A172 (cell line): ENCODE measurements at regions not wholly inside any gene's neighbourhood (a gene's known extent, or its start where the extent isn't known, plus 50 kb on each side); places are given as distances from the start of the nearest gene placed in this dataset.
"Not testable (repeated sequence)": the region's sequence is repeated elsewhere in the genome, so short reads cannot be mapped to it uniquely, and the experiment has no call there.

Experiments used
- DNase-seq: peaks from one replicate; pipeline ENCODE4 v3.0.0-alpha.2; 2015; ENCODE audit warnings: low spot score

GRCh38 chr18:30929718-30930117, 112.8 kb downstream of the DSC3 start:
- no peak for DNase-seq

- no peak for DNase-seq
Observed at GRCh38 chr18:30929065-30929464, 113.5 kb downstream of the DSC3 start.

GRCh38 chr18:30927517-30928075, 114.9 kb downstream of the DSC3 start:
- no peak for DNase-seq

DNA sequence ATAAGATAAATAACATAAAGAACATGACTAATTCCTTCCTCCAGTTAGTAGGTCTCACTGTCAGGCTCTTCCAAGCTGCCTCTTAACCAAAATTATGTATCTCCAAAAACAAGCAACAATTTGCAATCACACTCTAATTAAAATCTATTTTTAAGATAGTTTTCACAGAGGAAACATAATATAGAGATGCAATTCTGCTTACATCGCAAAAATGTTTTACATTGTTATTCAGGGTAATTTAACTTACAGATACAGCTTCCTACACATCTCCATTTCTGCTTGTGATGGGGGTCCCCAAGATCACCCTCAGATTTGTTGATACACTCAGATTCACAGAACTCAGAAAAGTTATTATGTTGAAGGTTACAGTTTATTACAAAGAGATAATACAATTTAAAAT, 115.5 kb downstream of the DSC3 start:
- no peak for DNase-seq

- DNase-seq, result no peak
Observed at GRCh38 chr18:30925795-30926194, 116.7 kb downstream of the DSC3 start.

- DNase-seq, result no peak
Observed at GRCh38 chr18:30920757-30921156, 121.8 kb downstream of the DSC3 start.

DNA sequence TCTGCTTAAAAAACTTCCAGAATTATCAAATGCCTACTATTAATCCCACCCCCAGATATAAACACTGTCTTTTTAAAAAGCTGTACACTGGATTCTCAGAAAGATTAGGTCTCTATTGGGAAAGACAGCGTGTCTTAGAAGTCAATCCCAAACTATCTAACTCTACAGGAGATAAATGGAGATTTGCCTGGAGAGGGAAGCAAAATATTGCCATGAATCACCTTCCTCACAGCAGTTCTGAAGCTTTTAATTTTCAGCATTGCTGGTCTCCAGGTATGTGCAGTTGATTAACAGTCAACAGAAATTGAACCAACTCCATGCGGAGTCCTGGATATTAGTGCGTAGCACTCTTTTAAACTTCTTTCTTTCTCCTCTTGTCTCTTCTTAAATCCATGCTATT, 122.2 kb downstream of the DSC3 start:
- DNase-seq, result no peak

- DNase-seq, result no peak
Observed at GRCh38 chr18:30917651-30918050, 124.9 kb downstream of the DSC3 start.

- DNase-seq, result no peak
Observed at GRCh38 chr18:30915336-30915988, 127.1 kb downstream of the DSC3 start.

DNA sequence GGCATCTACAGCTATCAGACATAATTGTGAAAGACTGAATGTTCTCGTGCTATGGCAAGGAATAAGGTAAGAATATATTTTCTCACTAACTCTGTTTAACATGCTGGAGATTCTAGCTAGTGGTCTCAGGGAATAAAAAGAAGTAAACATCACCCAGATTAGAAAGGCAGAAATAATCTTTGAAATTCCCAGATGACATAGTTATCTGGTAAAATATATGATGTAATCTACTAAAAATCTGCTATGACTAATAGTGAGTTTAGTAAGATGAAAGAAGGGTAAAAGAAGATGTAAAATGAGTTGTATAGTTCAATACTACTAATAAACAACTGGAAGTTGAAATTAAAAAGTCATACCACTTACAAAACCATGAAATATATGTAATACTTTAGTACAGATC, 134.2 kb downstream of the DSC3 start:
- no peak for DNase-seq

GRCh38 chr18:30903566-30903965, 139.0 kb downstream of the DSC3 start:
- DNase-seq, result peak; percentile 34

GRCh38 chr18:30889519-30890301, 152.8 kb downstream of the DSC3 start:
- no peak for DNase-seq

- no peak for DNase-seq
Observed at GRCh38 chr18:30888344-30888743, 154.2 kb downstream of the DSC3 start.

GRCh38 chr18:30886998-30887397, 155.5 kb downstream of the DSC3 start:
- DNase-seq, result no peak

DNA sequence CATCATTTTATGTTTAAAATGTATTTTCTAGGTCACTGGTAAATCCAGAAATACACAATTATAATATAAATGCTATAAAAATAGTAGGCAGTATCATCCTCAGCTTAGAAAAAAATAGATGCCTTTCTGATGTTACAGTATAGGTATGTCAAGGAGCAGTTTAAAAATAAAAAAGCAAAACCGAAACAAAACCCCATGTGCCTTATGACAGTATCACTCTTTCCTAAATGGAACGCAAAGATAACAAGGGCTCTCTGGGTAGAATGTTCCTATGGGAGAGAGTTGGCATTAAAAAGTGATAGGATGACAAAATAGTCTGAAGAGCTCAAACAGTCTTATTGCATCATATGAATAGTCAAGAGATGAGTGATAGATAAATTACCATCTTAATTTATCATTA, 172.1 kb downstream of the DSC3 start:
- DNase-seq, result no peak

- DNase-seq, result no peak
Observed at GRCh38 chr18:30862900-30863299, 179.6 kb downstream of the DSC3 start.

- no peak for DNase-seq
Observed at GRCh38 chr18:30860741-30861140, 181.8 kb downstream of the DSC3 start.

DNA sequence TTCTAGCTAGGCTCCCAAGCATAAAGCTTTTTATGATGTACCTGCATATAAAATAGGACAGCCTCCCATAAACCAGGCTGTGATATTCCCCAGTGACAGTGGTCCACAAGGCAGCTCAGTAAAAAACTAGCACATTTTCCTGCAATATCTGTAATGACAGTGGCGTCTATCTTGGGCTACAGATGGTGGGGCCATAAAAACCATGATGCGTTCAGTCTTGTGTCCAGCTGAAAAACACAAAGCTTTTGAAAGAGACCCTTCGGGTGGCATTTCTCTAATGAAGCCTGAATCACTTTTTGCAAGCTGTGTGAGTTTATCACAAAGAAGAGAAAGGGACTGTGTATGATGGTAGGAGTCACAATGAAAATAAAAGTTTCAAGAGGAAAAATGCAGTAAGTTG, 183.5 kb downstream of the DSC3 start:
- DNase-seq, result no peak

DNA sequence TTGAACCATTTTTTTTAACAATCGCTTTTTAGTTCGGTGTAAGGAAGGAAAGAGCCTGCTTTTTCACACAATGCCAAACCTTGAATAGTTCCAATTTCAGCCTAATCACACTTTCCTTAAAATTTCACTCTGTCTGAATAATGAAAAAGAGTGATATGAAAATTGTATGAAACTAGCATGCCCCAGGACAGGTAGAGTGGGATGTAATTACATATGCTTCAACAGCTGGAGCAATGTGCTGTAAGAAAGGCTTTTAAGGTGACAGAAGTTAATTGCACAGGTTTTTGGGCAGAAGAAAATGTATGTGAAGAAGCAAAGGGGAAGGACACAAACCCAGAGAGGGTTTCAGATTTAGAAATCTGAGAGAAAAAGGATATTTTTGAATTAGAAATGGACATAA, 184.0 kb downstream of the DSC3 start:
- DNase-seq, result no peak

DNA sequence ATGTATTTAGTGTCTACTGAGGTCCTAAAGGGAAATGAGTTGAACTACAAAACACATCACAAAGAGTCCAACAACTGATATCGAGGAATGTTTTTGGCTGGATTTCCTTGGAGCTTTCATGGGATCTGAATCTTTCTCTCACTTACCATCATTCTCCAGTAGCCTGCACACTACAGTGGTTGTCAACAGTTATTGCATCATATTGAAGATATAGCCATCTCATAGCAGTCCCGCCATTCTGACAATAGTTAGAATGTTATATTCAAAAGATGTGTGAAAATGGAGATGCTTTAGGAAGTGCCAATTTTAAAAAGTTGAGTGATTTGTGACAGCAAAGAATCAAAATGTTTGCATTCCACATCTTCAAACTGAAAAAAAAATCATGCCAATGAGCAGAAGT, 186.8 kb downstream of the DSC3 start:
- no peak for DNase-seq

DNA sequence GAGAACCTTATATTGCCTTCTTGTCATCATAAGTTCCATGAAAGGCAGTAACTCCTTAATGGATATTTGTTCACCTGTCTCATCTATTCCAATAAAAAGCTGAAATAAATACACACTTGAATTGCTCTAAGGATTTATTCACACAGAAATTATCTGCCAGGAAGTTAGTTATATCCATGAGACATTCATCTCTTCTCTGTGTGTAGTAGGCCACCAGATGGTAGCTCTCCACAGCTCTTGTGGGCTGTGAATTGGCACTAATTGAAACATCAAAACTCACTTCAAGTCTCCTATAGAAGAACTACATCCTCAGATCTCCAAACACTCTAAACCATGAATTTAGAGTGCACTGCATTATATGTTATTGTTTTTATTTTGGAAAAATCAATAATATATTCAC, 189.6 kb downstream of the DSC3 start:
- no peak for DNase-seq

DNA sequence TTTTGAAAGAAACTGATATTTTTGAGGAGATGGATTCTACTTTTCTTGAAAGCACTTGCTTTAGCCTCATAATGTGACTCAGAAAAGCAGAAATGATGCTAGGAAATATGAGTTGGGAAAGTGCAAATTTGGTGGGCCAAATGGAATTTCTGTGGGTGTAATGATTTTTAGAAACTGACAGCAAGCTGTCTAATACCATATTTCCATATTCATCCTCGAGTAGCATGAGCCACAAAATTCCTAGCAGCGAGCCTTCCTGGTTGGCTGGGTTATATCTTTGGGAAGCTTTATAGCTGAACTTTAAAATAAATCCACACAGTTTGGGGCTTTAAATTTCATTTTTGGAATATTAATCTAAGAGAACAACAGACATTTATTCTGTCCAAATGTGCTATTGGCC, 190.0 kb downstream of the DSC3 start:
- DNase-seq, result no peak

DNA sequence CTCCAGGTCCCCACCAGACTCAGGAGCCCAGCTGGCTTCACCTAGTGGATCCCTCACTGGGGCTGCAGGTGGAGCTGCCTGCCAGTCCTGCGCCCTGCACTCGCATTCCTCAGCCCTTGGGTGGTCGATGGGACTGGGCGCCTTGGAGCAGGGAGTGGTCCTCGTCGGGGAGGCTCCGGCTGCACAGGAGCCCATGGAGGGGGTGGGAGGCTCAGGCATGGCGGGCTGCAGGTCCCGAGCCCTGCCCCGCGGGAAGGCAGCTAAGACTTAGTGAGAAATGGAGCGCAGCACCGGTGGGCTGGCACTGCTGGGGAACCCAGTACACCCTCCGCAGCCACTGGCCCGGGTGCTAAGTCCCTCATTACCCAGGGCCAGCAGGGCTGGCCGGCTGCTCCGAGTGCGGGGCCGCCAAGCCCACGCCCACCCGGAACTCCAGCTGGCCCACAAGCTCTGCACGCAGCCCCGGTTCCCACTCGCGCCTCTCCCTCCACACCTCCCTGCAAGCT, 203.4 kb downstream of the DSC3 start:
- not testable (repeated sequence) for DNase-seq
